GM18505 (cell line): ENCODE measurements at regions not wholly inside any gene's neighbourhood (a gene's known extent, or its start where the extent isn't known, plus 50 kb on each side); places are given as distances from the start of the nearest gene placed in this dataset.

Experiments
- ATAC-seq: cut with Tn5 transposase; IDR thresholded peaks from one replicate; pipeline ENCODE4 v1.9.1; 2021; ENCODE audit not compliant: unreplicated experiment
- POLR2A ChIP-seq: IDR thresholded peaks from 4 replicates; pipeline ENCODE4 v1.6.1; 2011; ENCODE audit warnings: borderline replicate concordance; ENCODE audit not compliant: insufficient read depth, insufficient read length; ENCODE audit errors: extremely low read depth

- ATAC-seq: no peak
- no peak for TF ChIP-seq POLR2A
These were observed 929.6 kb downstream of the EPHA3 start for GRCh38 chr3:90036939-90037469.

- no peak for TF ChIP-seq POLR2A
- ATAC-seq: no peak
These were observed 932.6 kb downstream of the EPHA3 start for GRCh38 chr3:90039994-90040393.

GRCh38 chr3:90040554-90040953 lies 933.1 kb downstream of the EPHA3 start:
- no peak for TF ChIP-seq POLR2A
- ATAC-seq: no peak

GRCh38 chr3:90041995-90042394 lies 934.6 kb downstream of the EPHA3 start:
- no peak for TF ChIP-seq POLR2A
- ATAC-seq: no peak

GRCh38 chr3:90043287-90043686 lies 935.9 kb downstream of the EPHA3 start:
- ATAC-seq: no peak
- no peak for TF ChIP-seq POLR2A

- TF ChIP-seq POLR2A: no peak
These were observed 936.8 kb downstream of the EPHA3 start for GRCh38 chr3:90044084-90044816.

GRCh38 chr3:90052425-90052950 lies 945.1 kb downstream of the EPHA3 start:
- no peak for ATAC-seq
- no peak for TF ChIP-seq POLR2A

More at GRCh38 chr3:90044084-90044816, 936.8 kb downstream of the EPHA3 start:
- ATAC-seq: no peak

- ATAC-seq: no peak
- no peak for TF ChIP-seq POLR2A
These were observed 946.9 kb downstream of the EPHA3 start for GRCh38 chr3:90054311-90054710.

- ATAC-seq: no peak
- no peak for TF ChIP-seq POLR2A
These were observed 948.2 kb downstream of the EPHA3 start for GRCh38 chr3:90055666-90056065.

GRCh38 chr3:90056281-90057032 lies 949.0 kb downstream of the EPHA3 start:
- no peak for TF ChIP-seq POLR2A
- ATAC-seq: no peak

- no peak for ATAC-seq
- no peak for TF ChIP-seq POLR2A
These were observed 954.6 kb downstream of the EPHA3 start for GRCh38 chr3:90062016-90062415.

- ATAC-seq: no peak
- no peak for TF ChIP-seq POLR2A
These were observed 955.3 kb downstream of the EPHA3 start for GRCh38 chr3:90062631-90063200.

- no peak for TF ChIP-seq POLR2A
- ATAC-seq: no peak
These were observed 961.4 kb downstream of the EPHA3 start for GRCh38 chr3:90068783-90069182.
